KMS-11 (cell line): ENCODE measurements at regions not wholly inside any gene's neighbourhood (a gene's known extent, or its start where the extent isn't known, plus 50 kb on each side); places are given as distances from the start of the nearest gene placed in this dataset.

Experiments
- H2AFZ ChIP-seq: fragments of 200-600 bp; sonication (generic); 2 replicates; pipeline ENCODE4 v1.6.1; 2016; ENCODE audit warnings: antibody characterized with exemption, mixed run types, low read depth
- H3K27ac ChIP-seq: fragments of 200-600 bp; sonication (generic); 2 replicates; pipeline ENCODE4 v1.6.1; 2016; ENCODE audit warnings: mild to moderate bottlenecking, mixed run types
- H3K27me3 ChIP-seq: fragments of 200-600 bp; sonication (generic); 2 replicates; pipeline ENCODE4 v1.6.1; 2017; ENCODE audit warnings: mild to moderate bottlenecking, low read depth, mixed run types, moderate library complexity; ENCODE audit not compliant: insufficient read depth
- H3K36me3 ChIP-seq: fragments of 200-600 bp; sonication (generic); 2 replicates; pipeline ENCODE4 v1.6.1; 2017; ENCODE audit warnings: mild to moderate bottlenecking, mixed run types; ENCODE audit not compliant: insufficient read depth
- H3K4me1 ChIP-seq: fragments of 200-600 bp; sonication (generic); 2 replicates; pipeline ENCODE4 v1.6.1; 2016; ENCODE audit warnings: mild to moderate bottlenecking, low read depth, mixed run types; ENCODE audit not compliant: poor library complexity, severe bottlenecking
- H3K4me2 ChIP-seq: fragments of 200-600 bp; sonication (generic); 2 replicates; pipeline ENCODE4 v1.7.0; 2016; ENCODE audit warnings: mild to moderate bottlenecking, mixed run types
- H3K4me3 ChIP-seq: fragments of 200-600 bp; sonication (generic); IDR thresholded peaks from 2 replicates; pipeline ENCODE4 v1.6.1; 2017; ENCODE audit warnings: low read depth, low read length, mixed read lengths; ENCODE audit not compliant: insufficient read depth
- H3K79me2 ChIP-seq: fragments of 200-600 bp; sonication (generic); 2 replicates; pipeline ENCODE4 v1.6.1; 2016; ENCODE audit warnings: low read depth, mixed run types; ENCODE audit not compliant: insufficient read depth
- H3K9ac ChIP-seq: fragments of 200-600 bp; sonication (generic); 2 replicates; pipeline ENCODE4 v1.6.1; 2016; ENCODE audit warnings: mild to moderate bottlenecking, mixed run types
- H4K20me1 ChIP-seq: fragments of 200-600 bp; sonication (generic); 2 replicates; pipeline ENCODE4 v1.6.1; 2016; ENCODE audit warnings: mild to moderate bottlenecking, mixed run types; ENCODE audit not compliant: insufficient read depth
- TF ChIP-seq, protein P1 (sequence below): fragments of 200-600 bp; sonication (generic); conservative IDR thresholded peaks from 2 replicates; pipeline ENCODE4 v1.6.1; 2017; ENCODE audit warnings: low read depth, mild to moderate bottlenecking, antibody characterized with exemption, low read length, moderate library complexity, mixed read lengths

DNA sequence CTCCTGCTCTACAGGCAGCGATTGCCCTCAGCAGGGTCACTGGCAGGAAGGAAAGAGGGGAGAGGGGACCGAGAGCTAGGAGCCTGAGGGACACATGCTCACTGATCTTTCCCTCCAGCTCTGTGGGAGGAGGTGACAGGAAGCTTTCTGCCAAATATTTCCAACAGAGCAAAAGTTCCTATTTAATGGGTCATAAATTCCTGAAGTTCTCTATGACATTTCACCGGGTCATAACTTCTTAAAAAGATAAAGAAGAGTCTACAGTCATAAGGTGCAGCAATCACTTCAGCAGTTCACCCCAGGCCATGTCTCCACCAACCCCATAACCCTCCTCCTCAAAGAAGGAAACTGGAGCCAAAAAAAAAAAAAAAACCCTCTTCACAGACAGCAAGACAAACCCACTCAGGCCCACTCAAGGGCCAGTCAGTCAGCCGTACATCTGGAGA lies 481.1 kb downstream of the NR2F1-AS1 start:
- Histone ChIP-seq H3K36me3 (no peaks in the 10 kb centered on the region), H3K79me2 (no peaks in the 10 kb centered on the region), H3K9ac (no peak overlapping the region), H4K20me1 (no peaks in the 10 kb centered on the region), H2AFZ (no peak overlapping the region), H3K4me3 (no peak overlapping the region), H3K27me3 (no peaks in the 10 kb centered on the region), H3K27ac (no peak overlapping the region), H3K4me1 (no peaks in the 10 kb centered on the region), H3K4me2 (no peak overlapping the region)
- TF ChIP-seq, protein P1, sequence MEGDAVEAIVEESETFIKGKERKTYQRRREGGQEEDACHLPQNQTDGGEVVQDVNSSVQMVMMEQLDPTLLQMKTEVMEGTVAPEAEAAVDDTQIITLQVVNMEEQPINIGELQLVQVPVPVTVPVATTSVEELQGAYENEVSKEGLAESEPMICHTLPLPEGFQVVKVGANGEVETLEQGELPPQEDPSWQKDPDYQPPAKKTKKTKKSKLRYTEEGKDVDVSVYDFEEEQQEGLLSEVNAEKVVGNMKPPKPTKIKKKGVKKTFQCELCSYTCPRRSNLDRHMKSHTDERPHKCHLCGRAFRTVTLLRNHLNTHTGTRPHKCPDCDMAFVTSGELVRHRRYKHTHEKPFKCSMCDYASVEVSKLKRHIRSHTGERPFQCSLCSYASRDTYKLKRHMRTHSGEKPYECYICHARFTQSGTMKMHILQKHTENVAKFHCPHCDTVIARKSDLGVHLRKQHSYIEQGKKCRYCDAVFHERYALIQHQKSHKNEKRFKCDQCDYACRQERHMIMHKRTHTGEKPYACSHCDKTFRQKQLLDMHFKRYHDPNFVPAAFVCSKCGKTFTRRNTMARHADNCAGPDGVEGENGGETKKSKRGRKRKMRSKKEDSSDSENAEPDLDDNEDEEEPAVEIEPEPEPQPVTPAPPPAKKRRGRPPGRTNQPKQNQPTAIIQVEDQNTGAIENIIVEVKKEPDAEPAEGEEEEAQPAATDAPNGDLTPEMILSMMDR = no peak

DNA sequence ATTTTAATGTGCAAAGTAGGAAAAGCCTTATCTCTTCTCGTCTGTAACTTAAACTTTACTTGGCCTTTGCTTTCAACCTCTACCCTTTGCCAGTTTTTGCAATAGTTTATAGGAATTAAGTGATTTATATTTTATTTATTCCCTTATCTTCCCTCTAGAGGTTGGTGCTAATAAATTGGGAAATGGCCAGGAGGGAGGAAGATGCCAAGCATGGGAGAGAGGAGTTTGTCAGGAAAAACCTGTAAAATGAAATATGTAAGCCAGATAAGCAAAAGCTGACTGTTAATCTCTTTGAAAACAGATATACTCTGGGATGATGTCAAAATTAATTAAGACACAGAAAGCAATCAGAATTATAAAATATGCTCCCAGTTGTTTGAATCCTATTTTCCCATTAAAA lies 484.5 kb downstream of the NR2F1-AS1 start:
- Histone ChIP-seq H3K79me2 (no peaks in the 10 kb centered on the region), H3K27ac (no peak overlapping the region), H3K36me3 (no peaks in the 10 kb centered on the region), H3K4me3 (no peak overlapping the region), H4K20me1 (no peaks in the 10 kb centered on the region), H3K27me3 (no peaks in the 10 kb centered on the region), H3K4me2 (no peak overlapping the region), H3K9ac (no peak overlapping the region), H2AFZ (no peak overlapping the region), H3K4me1 (no peaks in the 10 kb centered on the region)
- TF ChIP-seq, protein P1 = no peak

DNA sequence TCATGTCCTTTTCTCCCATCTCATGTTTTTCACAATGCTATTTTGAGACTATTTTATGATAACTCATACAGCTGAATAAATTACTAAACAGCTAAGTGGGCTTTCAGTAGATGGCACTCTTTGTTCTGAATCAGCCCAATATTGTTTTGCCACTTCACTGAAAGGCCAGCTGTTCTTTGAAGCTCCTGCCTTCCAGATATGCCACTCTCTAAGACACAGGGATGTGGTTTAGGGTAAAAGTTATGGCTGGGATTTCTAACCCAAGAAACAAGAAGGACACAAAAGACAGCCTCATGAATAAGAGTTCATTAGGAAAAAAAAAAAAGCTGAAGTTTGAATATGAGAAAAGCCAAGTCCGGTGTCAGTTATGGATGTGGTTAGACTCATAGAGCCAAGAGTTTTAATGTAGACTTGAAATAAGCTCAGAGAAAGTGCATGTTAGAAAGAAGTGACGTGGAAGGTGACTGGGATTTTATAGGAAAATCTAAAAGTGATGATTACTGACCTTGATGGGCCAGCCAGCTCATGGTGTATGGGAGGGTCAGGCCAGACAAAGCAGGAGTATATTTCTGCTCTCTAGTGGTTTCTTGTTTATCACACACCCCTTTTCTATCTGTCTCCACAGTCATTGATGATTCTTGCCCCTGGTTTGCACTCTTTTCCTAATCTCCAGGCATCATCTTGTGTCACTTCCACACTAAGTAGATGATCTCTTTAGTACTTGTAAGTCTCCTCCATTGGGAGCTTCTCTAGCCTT lies 488.5 kb downstream of the NR2F1-AS1 start:
- no peaks in the 10 kb centered on the region for H3K36me3 ChIP-seq
- H3K79me2 ChIP-seq = no peaks in the 10 kb centered on the region
- TF ChIP-seq, protein P1 = no peak
- H3K9ac ChIP-seq = no peak overlapping the region
- H3K27ac ChIP-seq = no peak overlapping the region
- H2AFZ ChIP-seq = no peak overlapping the region
- H3K4me2 ChIP-seq = no peak overlapping the region
- no peaks in the 10 kb centered on the region for H3K4me1 ChIP-seq
- no peaks in the 10 kb centered on the region for H4K20me1 ChIP-seq
- no peaks in the 10 kb centered on the region for H3K27me3 ChIP-seq
- H3K4me3 ChIP-seq = no peak overlapping the region

DNA sequence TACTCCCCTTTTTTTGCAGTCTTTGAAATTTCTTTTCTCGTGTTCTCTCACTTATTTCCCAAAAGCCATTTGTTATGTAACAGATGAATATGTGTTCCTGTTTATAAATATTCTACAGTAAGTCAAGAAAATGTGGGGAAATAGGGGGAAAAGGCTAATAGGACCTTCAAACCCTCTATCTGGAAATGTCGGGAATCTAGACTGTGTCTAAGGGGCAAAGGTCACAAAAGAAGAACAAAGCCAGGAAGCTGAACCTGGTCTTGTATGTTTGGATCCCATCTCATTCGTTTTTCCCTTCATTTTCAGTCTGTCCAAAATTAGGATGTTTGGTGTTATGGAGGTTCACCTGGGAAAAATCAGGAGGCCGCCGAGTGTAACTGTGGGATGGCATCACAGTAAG lies 490.3 kb downstream of the NR2F1-AS1 start:
- Histone ChIP-seq H3K4me1 (no peaks in the 10 kb centered on the region), H3K27ac (no peak overlapping the region), H2AFZ (no peak overlapping the region), H3K4me3 (no peak overlapping the region), H3K27me3 (no peaks in the 10 kb centered on the region), H3K79me2 (no peaks in the 10 kb centered on the region), H4K20me1 (no peaks in the 10 kb centered on the region), H3K4me2 (no peak overlapping the region), H3K9ac (no peak overlapping the region), H3K36me3 (no peaks in the 10 kb centered on the region)
- TF ChIP-seq, protein P1 = no peak
